SKM-1 (cell line): ENCODE measurements at regions not wholly inside any gene's neighbourhood (a gene's known extent, or its start where the extent isn't known, plus 50 kb on each side); places are given as distances from the start of the nearest gene placed in this dataset.
"Not testable (repeated sequence)": the region's sequence is repeated elsewhere in the genome, so short reads cannot be mapped to it uniquely, and the experiment has no call there.

Experiments
- DNase-seq: peaks from one replicate; lab custom pipeline; 2025; ENCODE audit not compliant: unreplicated experiment; lab: John Stamatoyannopoulos, UW

GRCh38 chr4:164068392-164068791 lies 573.9 kb downstream of the TMA16 start:
- DNase-seq, result no peak

- no peak for DNase-seq
These were observed 576.1 kb downstream of the TMA16 start for GRCh38 chr4:164070625-164071024.

DNA sequence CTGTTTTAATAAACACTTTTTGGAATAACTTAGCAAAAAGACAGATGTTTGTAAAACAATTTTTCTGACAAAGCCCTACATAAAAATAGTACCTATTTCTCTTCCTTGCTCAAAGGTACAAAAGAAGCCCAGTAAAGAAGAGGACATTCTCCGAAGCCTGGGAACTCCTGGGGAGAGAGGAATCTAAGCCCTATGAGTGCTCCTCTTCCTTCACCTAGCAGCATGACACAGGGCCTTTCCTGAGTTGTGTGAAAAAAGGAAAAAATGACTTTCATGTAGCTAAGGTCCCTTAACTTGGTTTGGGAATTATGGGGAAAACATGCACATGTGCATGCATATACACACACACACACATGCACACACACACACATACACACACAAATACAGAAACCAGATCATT lies 586.9 kb downstream of the TMA16 start:
- no peak for DNase-seq

- no peak for DNase-seq
These were observed 587.3 kb downstream of the TMA16 start for GRCh38 chr4:164081801-164082200.

DNA sequence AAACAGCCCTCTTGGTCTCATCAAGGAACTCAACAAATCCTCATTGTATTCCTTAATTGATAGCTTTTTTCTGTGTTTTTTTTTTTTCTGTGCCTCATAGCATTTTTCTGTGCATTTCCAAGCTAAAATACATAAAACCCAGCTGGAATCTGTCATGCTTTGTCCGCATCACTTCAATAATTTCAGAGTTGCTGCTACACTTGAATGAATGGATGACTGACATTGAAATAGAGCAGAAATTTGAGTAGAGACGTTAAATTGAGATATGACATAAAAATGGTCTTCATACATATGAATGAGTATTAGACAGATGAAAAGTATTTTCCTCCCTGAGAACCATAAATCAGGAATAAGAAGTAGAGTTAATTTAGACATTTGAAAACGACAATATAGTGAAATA lies 593.2 kb downstream of the TMA16 start:
- DNase-seq, result no peak

DNA sequence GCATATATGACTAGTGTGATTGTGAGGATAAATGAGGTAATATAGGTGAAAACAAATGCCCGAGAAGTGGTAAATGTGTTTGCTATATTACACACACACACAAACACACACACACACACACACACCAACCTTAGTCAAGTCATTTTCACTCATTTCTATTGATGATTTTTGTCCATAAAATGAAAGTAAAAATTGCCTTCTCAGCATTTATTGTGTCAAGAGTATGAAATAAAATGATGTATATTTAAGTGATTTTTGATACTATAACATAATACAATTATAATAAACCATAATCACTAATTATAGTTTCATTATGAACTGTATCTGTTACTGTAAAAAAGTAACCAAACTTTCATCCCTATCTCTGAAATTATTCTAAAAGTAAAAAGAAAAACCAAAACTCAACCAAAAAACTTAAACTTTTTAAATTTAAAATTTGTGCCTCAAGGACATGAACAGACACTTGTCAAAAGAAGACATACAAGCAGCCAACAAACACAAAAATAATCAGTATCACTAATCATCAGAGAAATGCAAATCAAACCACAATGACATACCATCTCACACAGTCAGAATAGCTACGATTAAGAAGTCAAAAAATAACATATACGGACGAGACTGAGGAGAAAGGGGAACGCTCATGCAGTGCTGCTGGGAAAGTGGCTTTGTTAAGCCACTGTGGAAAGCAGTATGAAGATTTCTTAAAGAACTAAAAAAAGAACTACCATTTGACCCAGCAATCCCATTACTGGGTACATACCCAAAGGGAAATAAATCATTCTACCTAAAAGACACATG lies 601.0 kb downstream of the TMA16 start:
- no peak for DNase-seq

DNA sequence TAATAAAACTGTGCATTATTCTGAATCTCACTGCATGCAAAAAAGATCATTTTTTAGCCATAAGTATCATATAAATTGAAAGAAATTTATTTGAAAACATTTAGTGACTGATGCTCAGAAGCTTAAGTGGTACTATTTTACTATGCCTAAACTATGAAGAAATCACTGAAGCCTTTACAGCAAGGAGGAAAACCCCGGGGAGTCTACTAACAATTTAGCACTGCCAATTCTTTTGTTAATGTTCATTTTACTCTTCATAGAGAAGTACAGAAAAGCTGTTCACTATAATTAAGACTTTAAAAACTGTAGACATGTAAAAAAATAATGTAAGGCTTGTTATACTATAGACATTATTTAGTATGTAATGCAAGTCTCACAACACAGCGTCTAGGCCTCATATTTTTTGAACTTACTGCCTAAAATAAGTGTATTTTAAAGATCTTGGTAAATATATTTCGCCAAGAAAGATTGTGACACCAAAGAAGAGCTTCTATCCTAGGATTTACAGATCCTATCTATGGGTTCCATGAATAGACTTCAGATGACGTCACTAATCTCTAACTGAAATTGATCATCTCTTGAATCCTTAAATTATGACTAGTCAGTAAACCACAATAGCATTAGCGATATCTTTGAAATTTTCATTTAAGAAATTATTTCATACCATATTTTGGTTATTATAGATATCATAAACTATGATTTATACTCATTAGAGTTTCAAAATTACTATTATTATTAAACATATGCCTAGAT lies 602.5 kb downstream of the TMA16 start:
- no peak for DNase-seq

- DNase-seq, result not testable (repeated sequence)
These were observed 606.4 kb downstream of the TMA16 start for GRCh38 chr4:164100741-164101365.

GRCh38 chr4:164108971-164109370 lies 614.5 kb downstream of the TMA16 start:
- DNase-seq, result no peak

DNA sequence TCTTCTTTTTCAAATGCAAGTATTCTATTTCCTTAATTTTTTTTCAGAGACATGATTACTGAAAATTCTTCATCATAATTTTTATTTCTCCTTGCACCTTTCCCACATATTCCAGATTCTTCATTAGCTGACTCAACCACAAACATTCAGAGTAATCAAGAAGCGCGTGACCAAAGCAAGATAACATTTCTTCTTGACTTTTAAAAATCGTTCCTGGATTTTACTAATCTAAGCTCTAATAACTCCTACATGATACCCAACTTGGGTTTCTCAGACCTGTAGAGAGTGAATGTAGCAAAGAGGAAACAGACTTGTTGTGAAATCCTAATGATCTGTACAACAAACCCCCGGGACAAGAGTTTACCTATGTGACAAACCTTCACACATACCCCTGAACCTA lies 615.0 kb downstream of the TMA16 start:
- no peak for DNase-seq

DNA sequence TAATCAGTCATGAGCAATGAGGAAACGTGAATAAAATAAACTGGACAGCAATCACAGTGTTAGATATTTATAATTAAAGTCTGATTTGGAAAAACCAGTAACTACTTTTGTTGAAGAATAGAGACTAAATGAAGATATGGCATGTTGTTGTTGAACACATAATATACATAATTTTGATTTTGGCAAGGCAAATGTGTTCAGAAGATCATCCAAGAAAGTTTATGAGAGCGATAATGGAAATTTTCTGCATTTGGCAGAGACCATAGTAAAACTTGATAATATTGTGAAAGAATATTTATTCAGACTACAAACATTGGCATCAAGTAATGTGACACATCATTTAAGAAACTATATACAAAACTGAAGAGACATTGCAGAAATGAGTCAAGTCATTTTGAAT lies 620.7 kb downstream of the TMA16 start:
- DNase-seq, result no peak

DNA sequence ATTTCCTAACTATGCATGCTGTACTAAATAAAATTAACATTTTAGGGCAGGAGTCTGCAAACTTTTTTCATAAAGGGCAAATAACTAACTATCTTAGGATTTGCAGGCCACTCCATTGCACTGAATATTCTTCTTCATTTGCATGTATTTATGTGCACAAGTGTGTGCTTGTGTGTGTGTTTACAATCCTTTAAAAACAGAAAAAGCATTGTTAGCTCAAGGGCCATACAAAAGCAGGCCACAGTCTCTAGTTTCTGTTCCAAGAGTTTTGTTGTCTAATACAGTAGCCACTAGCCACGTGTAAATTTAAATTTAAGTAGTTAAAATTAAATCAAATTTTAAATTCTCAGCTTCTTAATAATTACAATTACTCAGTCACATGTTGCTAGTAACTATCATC lies 621.8 kb downstream of the TMA16 start:
- no peak for DNase-seq

- DNase-seq, result no peak
These were observed 619.5 kb upstream of the SMIM31 start for GRCh38 chr4:164134388-164134787.

- no peak for DNase-seq
These were observed 617.7 kb upstream of the SMIM31 start for GRCh38 chr4:164136180-164136616.

- no peak for DNase-seq
These were observed 615.4 kb upstream of the SMIM31 start for GRCh38 chr4:164138521-164138920.

DNA sequence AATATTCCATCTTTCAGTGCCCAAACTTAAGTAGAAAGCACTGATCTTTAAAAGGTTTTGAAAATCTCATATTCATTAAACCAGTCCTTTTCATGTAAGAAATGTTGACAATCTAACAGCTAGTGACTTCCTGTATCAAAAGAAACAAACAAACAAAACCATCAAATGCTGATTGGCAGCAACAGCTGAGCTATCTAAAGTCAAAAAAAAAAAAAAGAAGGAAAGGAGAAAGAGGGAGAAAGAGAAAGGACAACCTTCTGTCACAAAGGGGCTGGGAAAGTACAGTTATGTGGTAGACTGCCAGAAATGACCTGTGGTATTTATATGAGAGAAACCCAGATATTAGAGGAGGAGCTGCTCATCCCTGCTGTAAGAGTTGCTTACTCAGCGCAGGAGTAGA lies 614.6 kb upstream of the SMIM31 start:
- no peak for DNase-seq

DNA sequence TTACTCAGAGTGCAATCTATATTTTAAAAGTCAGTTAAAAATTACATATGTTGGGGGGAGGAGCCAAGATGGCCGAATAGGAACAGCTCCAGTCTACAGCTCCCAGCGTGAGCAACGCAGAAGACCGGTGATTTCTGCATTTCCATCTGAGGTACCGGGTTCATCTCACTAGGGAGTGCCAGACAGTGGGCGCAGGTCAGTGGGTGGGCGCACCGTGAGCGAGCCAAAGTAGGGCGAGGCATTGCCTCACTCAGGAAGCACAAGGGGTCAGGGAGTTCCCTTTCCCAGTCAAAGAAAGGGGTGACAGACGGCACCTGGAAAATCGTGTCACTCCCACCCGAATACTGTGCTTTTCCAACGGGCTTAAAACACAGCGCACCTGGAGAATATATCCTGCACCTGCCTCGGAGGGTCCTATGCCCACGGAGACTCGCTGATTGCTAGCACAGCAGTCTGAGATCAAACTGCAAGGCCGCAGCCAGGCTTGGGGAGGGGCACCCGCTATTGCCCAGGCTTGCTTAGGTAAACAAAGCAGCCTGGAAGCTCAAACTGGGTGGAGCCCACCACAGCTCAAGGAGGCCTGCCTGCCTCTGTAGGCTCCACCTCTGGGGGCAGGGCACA lies 612.1 kb upstream of the SMIM31 start:
- not testable (repeated sequence) for DNase-seq

GRCh38 chr4:164154416-164154815 lies 599.5 kb upstream of the SMIM31 start:
- no peak for DNase-seq

DNA sequence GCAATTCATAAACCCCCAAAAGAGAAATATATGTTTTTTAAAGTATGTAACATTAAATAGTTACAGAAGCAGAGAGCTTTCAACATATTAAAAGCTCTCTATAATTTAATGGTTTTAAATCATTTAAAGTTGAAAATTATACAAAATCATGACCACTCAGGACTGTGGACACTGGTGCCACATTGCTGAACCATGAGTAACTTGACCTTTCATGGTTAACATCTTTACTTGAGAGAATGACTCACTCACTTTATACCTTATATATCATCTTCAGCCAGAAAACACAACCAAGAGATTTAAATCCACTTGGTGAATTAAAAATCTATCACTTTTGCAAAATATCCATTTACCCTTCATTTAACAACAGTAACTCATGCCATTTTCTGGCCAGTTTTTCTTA lies 584.3 kb upstream of the SMIM31 start:
- DNase-seq, result no peak

- no peak for DNase-seq
These were observed 576.8 kb upstream of the SMIM31 start for GRCh38 chr4:164177153-164177552.

DNA sequence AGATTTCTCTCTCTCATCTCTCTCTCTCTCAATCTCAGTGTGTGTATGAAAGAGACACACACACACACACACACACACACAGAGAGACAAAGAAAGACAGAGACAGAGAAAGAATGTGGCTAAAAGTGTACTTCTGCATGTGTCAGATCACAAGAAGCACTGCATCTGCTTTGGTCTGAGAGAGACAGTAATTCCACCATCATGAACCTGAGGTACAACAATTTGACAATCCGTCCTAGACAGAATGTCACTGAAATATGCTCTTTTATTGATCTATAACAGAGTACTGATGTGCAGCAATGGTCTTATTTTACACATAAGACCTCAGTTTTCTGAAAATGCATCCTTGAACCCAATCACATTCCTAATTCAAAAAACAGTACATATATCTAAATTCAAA lies 576.2 kb upstream of the SMIM31 start:
- no peak for DNase-seq

DNA sequence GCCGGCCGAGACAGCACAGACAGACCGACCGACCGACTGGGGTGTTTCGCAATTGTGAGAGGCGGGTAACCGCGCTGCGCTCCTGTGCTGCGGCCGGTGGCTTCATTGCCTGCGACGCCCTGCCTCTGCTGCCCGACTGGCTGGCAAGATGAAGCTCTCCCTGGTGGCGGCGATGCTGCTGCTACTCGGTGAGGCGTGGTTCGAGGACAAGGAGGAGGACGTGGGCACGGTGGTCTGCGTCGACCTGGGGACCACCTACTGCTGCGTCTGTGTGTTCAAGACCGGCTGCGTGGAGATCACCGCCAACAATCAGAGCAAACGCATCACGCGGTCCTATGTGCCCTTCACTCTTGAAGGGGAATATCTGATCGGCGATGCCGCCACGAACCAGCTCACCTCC lies 565.7 kb upstream of the SMIM31 start:
- DNase-seq, result no peak
